ENCODE measurements at regions not wholly inside any gene's neighbourhood (a gene's known extent, or its start where the extent isn't known, plus 50 kb on each side); places are given as distances from the start of the nearest gene placed in this dataset.

GRCh38 chr4:12270546-12270945, 841.9 kb upstream of the HS3ST1 start (continued):
- no peak for TF ChIP-seq CTCF (IDR thresholded peaks at IDR 0.05 in 2 of 3, conservative IDR thresholded peaks at IDR 0.05 in 1 of 3; ENCODE audit: borderline replicate concordance in 1 of 3, insufficient read depth in 1 of 3, low read depth in 2 of 3, low read length in 2 of 3)
- no peak for TF ChIP-seq POLR2A (IDR thresholded peaks at IDR 0.05; ENCODE audit: borderline replicate concordance, extremely low read depth, insufficient read depth, insufficient read length)
- no peak for TF ChIP-seq EZH2phosphoT487 (IDR thresholded peaks at IDR 0.05; ENCODE audit: borderline replicate concordance)
- TF ChIP-seq EZH2 (IDR thresholded peaks at IDR 0.05), result no peak
- TF ChIP-seq EGR1 (IDR thresholded peaks at IDR 0.05; ENCODE audit: low read depth), result no peak
- TF ChIP-seq CEBPB (IDR thresholded peaks at IDR 0.05; ENCODE audit: low read depth), result no peak
- TF ChIP-seq SIN3A (IDR thresholded peaks at IDR 0.05; ENCODE audit: low read depth), result no peak
- TF ChIP-seq ELF1 (IDR thresholded peaks at IDR 0.05; ENCODE audit: borderline replicate concordance, low read depth), result no peak
- TF ChIP-seq JUND (IDR thresholded peaks at IDR 0.05), result no peak
- no peak for TF ChIP-seq POLR2AphosphoS5 (IDR thresholded peaks at IDR 0.05; ENCODE audit: low read depth, low read length)
- TF ChIP-seq RAD21 (IDR thresholded peaks at IDR 0.05; ENCODE audit: low read depth), result no peak

- no peaks in the 10 kb centered on the region for H3K9me3 ChIP-seq (ENCODE audit: control insufficient read depth in 1 of 2, insufficient read depth in 1 of 2, low read depth in 1 of 2, low read length in 2 of 2)
- H3K79me2 ChIP-seq (ENCODE audit: insufficient read depth, low read length), result no peaks in the 10 kb centered on the region
- H3K27me3 ChIP-seq (ENCODE audit: insufficient read depth, low read length), result no peaks in the 10 kb centered on the region
- H4K20me1 ChIP-seq (ENCODE audit: insufficient read depth), result no peaks in the 10 kb centered on the region
- H3K4me1 ChIP-seq (ENCODE audit: control insufficient read depth in 1 of 2, insufficient read depth in 2 of 2, low read length in 2 of 2), result no peaks in the 10 kb centered on the region
- POLR2A ChIA-PET, result no interaction called here
- no peak overlapping the region for H3K27ac ChIP-seq (ENCODE audit: low read depth, low read length)
- no peak overlapping the region for H3K4me3 ChIP-seq (replicated peaks in 1 of 2; ENCODE audit: low read depth in 1 of 2, low read length in 2 of 2)
- CTCF ChIA-PET, result no interaction called here
- BruUV-seq (replicated peaks), result no TSS peak
- no peaks in the 10 kb centered on the region for H3K9me2 ChIP-seq (ENCODE audit: insufficient read depth)
- H3K36me3 ChIP-seq (ENCODE audit: control insufficient read depth in 1 of 2, insufficient read depth in 2 of 2, low read length in 2 of 2), result no peaks in the 10 kb centered on the region
- H3K9ac ChIP-seq (ENCODE audit: low read length), result no peak overlapping the region
- H2AFZ ChIP-seq (ENCODE audit: low read depth, low read length, poor library complexity, severe bottlenecking), result no peak overlapping the region
- intact Hi-C loops (cut with micrococcal nuclease), result no loop called here
- no peak for ATAC-seq
- RAD21 ChIA-PET (ENCODE audit: low non-redundant PET in 1 of 2, low total read pairs in 2 of 2, uncharacterized antibody in 2 of 2, unreplicated experiment in 2 of 2), result no interaction called here
- no peak for DNase-seq (ENCODE audit: low read depth, low spot score)
- no peak overlapping the region for H3K4me2 ChIP-seq (ENCODE audit: low read length)
- no peak for TF ChIP-seq SRF (IDR thresholded peaks at IDR 0.05; ENCODE audit: low read depth)
- TF ChIP-seq SP1 (IDR thresholded peaks at IDR 0.05; ENCODE audit: low read depth), result no peak
- no peak for TF ChIP-seq CBX3 (IDR thresholded peaks at IDR 0.05; ENCODE audit: low read depth)
- TF ChIP-seq EZH2phosphoT487 (IDR thresholded peaks at IDR 0.05; ENCODE audit: borderline replicate concordance), result no peak
- TF ChIP-seq ELF1 (IDR thresholded peaks at IDR 0.05; ENCODE audit: borderline replicate concordance, low read depth), result no peak
- TF ChIP-seq EZH2 (IDR thresholded peaks at IDR 0.05), result no peak
- no peak for TF ChIP-seq REST (IDR thresholded peaks at IDR 0.05; ENCODE audit: low read depth)
- no peak for TF ChIP-seq EGR1 (IDR thresholded peaks at IDR 0.05; ENCODE audit: low read depth)
- TF ChIP-seq ZBTB33 (IDR thresholded peaks at IDR 0.05; ENCODE audit: extremely low read depth, insufficient replicate concordance, low read length), result no peak
- TF ChIP-seq ZFX (IDR thresholded peaks at IDR 0.05), result no peak
- TF ChIP-seq SIN3A (IDR thresholded peaks at IDR 0.05; ENCODE audit: low read depth), result no peak
- TF ChIP-seq CEBPB (IDR thresholded peaks at IDR 0.05; ENCODE audit: low read depth), result no peak
- no peak for TF ChIP-seq POLR2AphosphoS5 (IDR thresholded peaks at IDR 0.05; ENCODE audit: low read depth, low read length)
- no peak for TF ChIP-seq MAX (IDR thresholded peaks at IDR 0.05)
- no peak for TF ChIP-seq ZNF274 (IDR thresholded peaks at IDR 0.05; ENCODE audit: low read depth, low read length)
- no peak for TF ChIP-seq TCF7L2 (IDR thresholded peaks at IDR 0.05; ENCODE audit: borderline replicate concordance, extremely low read depth, insufficient read depth, insufficient read length)
Observed at GRCh38 chr4:12265554-12265953, 836.9 kb upstream of the HS3ST1 start.
